H1 (cell line): ENCODE measurements at regions not wholly inside any gene's neighbourhood (a gene's known extent, or its start where the extent isn't known, plus 50 kb on each side); places are given as distances from the start of the nearest gene placed in this dataset.

ENCODE experiments used
- BACH1 ChIP-seq: IDR thresholded peaks from 2 replicates; pipeline ENCODE4 v1.6.1; 2012; ENCODE audit warnings: low read length, improper control_type of control experiment
- BRCA1 ChIP-seq: IDR thresholded peaks from 2 replicates; pipeline ENCODE4 v1.6.1; 2012; ENCODE audit warnings: low read depth, low read length, improper control_type of control experiment
- CEBPB ChIP-seq: IDR thresholded peaks from 2 replicates; pipeline ENCODE4 v1.6.1; 2012; ENCODE audit warnings: low read depth, low read length
- CHD7 ChIP-seq: fragments of 300-600 bp; sonication (generic); IDR thresholded peaks from 2 replicates; pipeline ENCODE4 v1.7.1; 2012; ENCODE audit warnings: low read length, moderate library complexity, mild to moderate bottlenecking, inconsistent platforms; ENCODE audit not compliant: insufficient replicate concordance
- POU5F1 ChIP-seq: IDR thresholded peaks from 2 replicates; pipeline ENCODE4 v1.6.1; 2011; ENCODE audit warnings: low read depth, mild to moderate bottlenecking, low read length, moderate library complexity
- RBBP5 ChIP-seq: IDR thresholded peaks from 2 replicates; pipeline ENCODE4 v1.7.1; 2012; ENCODE audit warnings: low read depth, mild to moderate bottlenecking, inconsistent platforms, low read length, moderate library complexity, borderline replicate concordance
- TF ChIP-seq, protein P1 (sequence below): IDR thresholded peaks from 2 replicates; pipeline ENCODE4 v1.6.1; 2012; ENCODE audit warnings: low read length, inconsistent platforms

- no peak for TF ChIP-seq CHD7
- TF ChIP-seq CEBPB, result no peak
- TF ChIP-seq RBBP5, result no peak
- no peak for TF ChIP-seq BACH1
- no peak for TF ChIP-seq POU5F1
- TF ChIP-seq, protein P1, sequence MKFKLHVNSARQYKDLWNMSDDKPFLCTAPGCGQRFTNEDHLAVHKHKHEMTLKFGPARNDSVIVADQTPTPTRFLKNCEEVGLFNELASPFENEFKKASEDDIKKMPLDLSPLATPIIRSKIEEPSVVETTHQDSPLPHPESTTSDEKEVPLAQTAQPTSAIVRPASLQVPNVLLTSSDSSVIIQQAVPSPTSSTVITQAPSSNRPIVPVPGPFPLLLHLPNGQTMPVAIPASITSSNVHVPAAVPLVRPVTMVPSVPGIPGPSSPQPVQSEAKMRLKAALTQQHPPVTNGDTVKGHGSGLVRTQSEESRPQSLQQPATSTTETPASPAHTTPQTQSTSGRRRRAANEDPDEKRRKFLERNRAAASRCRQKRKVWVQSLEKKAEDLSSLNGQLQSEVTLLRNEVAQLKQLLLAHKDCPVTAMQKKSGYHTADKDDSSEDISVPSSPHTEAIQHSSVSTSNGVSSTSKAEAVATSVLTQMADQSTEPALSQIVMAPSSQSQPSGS, result no peak
- no peak for TF ChIP-seq BRCA1
Observed at GRCh38 chr1:208533746-208534598, 289.8 kb upstream of the PLXNA2 start (continued).
